Effector memory CD8-positive, alpha-beta T cell (primary cell): ENCODE measurements at regions not wholly inside any gene's neighbourhood (a gene's known extent, or its start where the extent isn't known, plus 50 kb on each side); places are given as distances from the start of the nearest gene placed in this dataset.

Experiments used
- ATAC-seq: fragments of 150-1000 bp; cut with Tn5 transposase; replicated peaks from 2 replicates; pipeline ENCODE4 v1.10.0; 2021; ENCODE audit warnings: mild to moderate bottlenecking, moderate library complexity
- DNase-seq, 3 experiments: peaks; one replicate each; pipeline ENCODE4 v3.0.0; 2021
- H3K27ac Mint-ChIP-seq, 2 donors: one replicate each; pipeline ENCODE4 v1.8.0; 2022; ENCODE audit warnings: mild to moderate bottlenecking in 2 of 2, mixed read lengths in 2 of 2, moderate library complexity in 2 of 2
- H3K27me3 Mint-ChIP-seq, 2 donors: one replicate each; pipeline ENCODE4 v1.8.0; 2022; ENCODE audit warnings: mixed read lengths in 2 of 2
- H3K36me3 Mint-ChIP-seq: one replicate; pipeline ENCODE4 v1.8.0; 2022; ENCODE audit warnings: mild to moderate bottlenecking, moderate library complexity, mixed read lengths; ENCODE audit not compliant: insufficient read depth
- H3K4me1 Mint-ChIP-seq, 2 donors: one replicate each; pipeline ENCODE4 v1.8.0; 2022; ENCODE audit warnings: low read depth in 2 of 2, mixed read lengths in 2 of 2
- H3K4me3 Mint-ChIP-seq, 2 donors: one replicate each; pipeline ENCODE4 v1.8.0; 2022; ENCODE audit warnings: mild to moderate bottlenecking in 2 of 2, mixed read lengths in 2 of 2, moderate library complexity in 2 of 2
- H3K9me3 Mint-ChIP-seq, 2 donors: one replicate each; pipeline ENCODE4 v1.8.0; 2022; ENCODE audit warnings: mixed read lengths in 2 of 2

DNA sequence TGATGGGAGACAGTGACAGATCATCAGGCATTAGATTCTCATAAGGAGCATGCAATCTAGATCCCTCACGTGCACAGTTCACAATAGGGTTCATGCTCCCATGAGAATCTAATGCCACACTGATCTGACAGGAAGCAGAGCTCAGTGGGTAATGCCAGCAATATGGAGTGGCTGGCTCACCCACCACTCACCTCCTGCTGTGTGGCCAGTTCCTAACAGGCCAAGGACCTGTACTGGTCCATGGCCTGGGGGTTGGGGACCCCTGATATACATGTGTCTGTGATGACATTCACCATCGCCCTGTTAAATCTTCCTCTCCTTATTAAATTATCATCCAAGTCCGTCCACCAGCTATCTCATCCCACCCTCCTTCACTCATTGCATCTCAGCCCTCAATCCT is 118.4 kb downstream of the TEX36 start:
- no peak overlapping the region for H3K27ac Mint-ChIP-seq
- H3K4me3 Mint-ChIP-seq, result no peak overlapping the region
- ATAC-seq (no peak), DNase-seq (no peak)
- H3K9me3 Mint-ChIP-seq, result peaks cover 0 to 8% of the 10 kb centered on the region in 2 donors
- peaks cover 42 to 47% of the 10 kb centered on the region in 2 donors for H3K27me3 Mint-ChIP-seq
- H3K4me1 Mint-ChIP-seq, result no peaks in the 10 kb centered on the region
- H3K36me3 Mint-ChIP-seq, result no peaks in the 10 kb centered on the region

DNA sequence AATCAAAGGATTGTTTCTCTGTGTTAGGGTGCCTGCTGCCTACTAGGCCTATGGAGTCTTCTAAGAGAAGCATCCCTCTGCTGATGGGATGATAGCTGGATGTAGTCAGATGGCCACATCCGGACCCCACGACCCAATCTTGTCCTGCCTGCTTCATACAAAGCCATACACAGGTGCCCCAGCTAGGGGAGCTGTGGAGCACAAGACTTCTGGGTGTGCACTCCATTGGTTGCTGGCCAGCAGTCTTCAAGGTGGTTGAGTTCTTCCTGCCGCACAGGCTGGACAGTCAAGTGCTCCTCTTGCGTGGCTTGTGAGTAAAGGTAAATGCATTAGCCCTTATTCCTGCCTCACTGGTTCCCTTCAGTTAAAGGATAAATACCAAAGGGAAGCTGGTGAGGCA is 120.2 kb downstream of the TEX36 start:
- Mint-ChIP-seq H3K27me3 (peaks cover 35 to 38% of the 10 kb centered on the region in 2 donors), H3K36me3 (no peaks in the 10 kb centered on the region), H3K4me3 (no peak overlapping the region), H3K9me3 (no peaks in the 10 kb centered on the region), H3K4me1 (peaks cover 0 to 6% of the 10 kb centered on the region in 2 donors), H3K27ac (no peak overlapping the region)
- ATAC-seq (no peak), DNase-seq (no peak)

DNA sequence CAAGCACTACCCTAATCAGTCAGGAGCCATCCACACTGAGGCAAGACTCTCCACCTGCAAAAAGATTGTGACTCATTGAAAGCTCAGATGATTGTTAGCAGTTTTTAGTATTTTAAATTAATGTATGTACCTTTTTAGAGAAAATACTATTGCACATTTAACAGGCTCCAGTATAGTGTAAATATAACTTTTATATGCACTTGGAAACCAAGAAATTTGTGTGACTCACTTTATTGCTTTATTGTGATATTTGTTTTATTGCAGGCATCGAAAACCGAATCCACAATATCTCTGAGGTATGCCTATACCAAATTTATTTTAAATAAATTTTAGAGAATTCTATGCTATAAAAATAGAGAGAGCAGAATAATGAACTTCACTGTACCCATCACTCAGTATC is 122.0 kb downstream of the TEX36 start:
- ATAC-seq (no peak), DNase-seq (no peak)
- Mint-ChIP-seq H3K9me3 (no peaks in the 10 kb centered on the region), H3K4me1 (peaks cover 0 to 6% of the 10 kb centered on the region in 2 donors), H3K4me3 (no peak overlapping the region), H3K27me3 (peaks cover 25 to 37% of the 10 kb centered on the region in 2 donors), H3K36me3 (no peaks in the 10 kb centered on the region), H3K27ac (no peak overlapping the region)

DNA sequence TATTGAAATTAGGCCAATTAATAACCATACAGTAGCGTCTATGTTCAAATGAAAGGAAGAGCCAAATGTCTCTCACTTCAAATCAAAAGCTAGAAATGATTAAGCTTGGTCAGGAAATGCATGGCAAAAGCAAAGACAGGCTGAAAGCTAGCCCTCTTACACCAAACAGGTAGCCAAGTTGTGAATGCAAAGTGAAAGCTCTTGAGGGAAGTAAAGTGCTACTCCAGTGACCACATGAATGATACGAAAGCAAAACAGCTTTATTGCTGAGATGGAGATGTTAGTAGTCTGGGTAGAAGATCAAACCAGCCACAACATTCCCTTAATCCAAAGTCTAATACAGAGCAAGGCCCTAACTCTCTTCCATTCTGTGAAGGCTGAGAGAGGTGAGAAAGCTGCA is 123.8 kb downstream of the TEX36 start:
- Mint-ChIP-seq H3K27ac (no peak overlapping the region), H3K9me3 (no peaks in the 10 kb centered on the region)

DNA sequence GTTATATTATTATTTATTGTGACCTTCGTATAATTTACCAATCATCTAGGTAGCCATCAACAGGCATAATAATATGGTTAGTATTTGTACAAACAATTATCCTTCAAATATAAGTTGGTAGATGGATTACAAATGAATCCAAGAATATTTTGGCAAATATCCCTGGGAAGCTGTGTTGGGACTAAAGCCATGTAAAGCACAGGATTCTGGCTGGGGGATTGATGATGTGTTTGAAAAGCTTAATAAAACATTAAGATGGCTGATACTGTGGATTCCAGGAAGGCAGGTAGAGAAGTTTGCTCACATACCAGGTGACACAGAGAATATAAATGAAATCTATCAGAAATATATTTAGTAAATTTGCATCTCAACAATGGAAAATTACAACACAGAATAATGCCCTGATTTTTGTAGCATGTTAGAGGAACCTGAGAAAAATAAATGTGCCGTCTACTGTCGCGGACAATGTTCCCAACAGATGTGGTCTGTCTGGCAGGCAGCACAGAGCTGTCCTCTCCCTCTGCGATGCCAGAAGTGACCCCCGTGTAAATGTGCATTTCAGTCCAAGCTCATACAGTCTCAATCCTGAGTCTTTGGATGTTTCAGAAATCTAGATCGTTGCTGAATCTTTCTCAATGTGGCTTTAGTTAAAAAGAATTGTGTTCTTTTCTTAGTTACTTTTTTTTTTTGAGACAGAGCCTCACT is 125.0 kb downstream of the TEX36 start:
- Mint-ChIP-seq H3K4me3 (no peak overlapping the region), H3K36me3 (no peaks in the 10 kb centered on the region)

More for the DNA sequence above, 123.8 kb downstream of the TEX36 start:
- no peaks in the 10 kb centered on the region for H3K36me3 Mint-ChIP-seq
- H3K4me1 Mint-ChIP-seq, result peaks cover 0 to 6% of the 10 kb centered on the region in 2 donors
- DNase-seq, result no peak
- H3K4me3 Mint-ChIP-seq, result no peak overlapping the region
- no peak for ATAC-seq
- H3K27me3 Mint-ChIP-seq, result peaks cover 26 to 35% of the 10 kb centered on the region in 2 donors

DNA sequence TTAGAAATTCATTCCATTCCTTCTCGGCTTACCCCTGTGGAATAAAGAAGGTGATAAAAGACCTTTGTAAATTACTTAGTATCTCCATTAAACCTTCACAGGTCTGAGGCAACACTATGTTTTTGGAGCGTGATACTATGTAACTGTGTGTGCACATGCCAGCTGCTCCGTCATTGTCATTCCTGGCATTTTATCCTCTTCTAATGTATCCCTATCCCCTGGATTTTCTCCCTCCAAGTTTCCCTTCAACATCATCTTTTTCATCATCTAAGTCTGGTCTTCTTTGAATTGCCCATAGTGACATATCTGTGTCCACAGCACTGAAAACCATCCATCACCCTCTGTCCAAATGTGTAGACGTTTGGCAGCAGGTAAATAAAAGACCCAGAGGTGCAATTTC is 125.7 kb downstream of the TEX36 start:
- ATAC-seq, result no peak
- Mint-ChIP-seq H3K27ac (no peak overlapping the region), H3K4me3 (no peak overlapping the region)

More for the DNA sequence above, 125.0 kb downstream of the TEX36 start:
- H3K27ac Mint-ChIP-seq, result no peak overlapping the region
- H3K9me3 Mint-ChIP-seq, result no peaks in the 10 kb centered on the region
- ATAC-seq (no peak), DNase-seq (no peak)
- peaks cover 0 to 6% of the 10 kb centered on the region in 2 donors for H3K4me1 Mint-ChIP-seq
- H3K27me3 Mint-ChIP-seq, result peaks cover 21 to 28% of the 10 kb centered on the region in 2 donors

DNA sequence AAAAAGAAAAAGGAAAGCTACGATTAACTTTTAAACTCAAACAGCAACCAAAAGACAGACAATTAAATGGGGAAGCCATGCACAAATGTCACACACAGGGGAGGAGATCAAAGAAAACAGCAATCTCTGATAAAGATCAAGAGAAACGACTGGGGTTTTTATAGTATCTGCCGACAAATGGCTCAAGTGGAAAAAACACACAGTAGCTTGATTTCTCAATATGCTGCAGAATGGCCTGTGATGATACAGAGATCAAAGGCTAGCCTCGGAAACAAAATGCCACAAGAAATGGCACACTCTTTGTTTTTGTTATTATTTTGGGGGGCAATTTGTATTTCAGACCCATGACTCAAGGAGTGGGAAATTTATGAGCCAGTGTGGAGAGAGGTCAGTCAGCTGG is 126.1 kb downstream of the TEX36 start:
- no peak for DNase-seq
- no peak overlapping the region for H3K4me3 Mint-ChIP-seq
- no peak overlapping the region for H3K27ac Mint-ChIP-seq
- no peaks in the 10 kb centered on the region for H3K9me3 Mint-ChIP-seq
- peaks cover 0 to 6% of the 10 kb centered on the region in 2 donors for H3K4me1 Mint-ChIP-seq
- H3K27me3 Mint-ChIP-seq, result peaks cover 21 to 28% of the 10 kb centered on the region in 2 donors
- no peaks in the 10 kb centered on the region for H3K36me3 Mint-ChIP-seq
- no peak for ATAC-seq

More for the DNA sequence above, 125.7 kb downstream of the TEX36 start:
- Mint-ChIP-seq H3K27me3 (peaks cover 21 to 28% of the 10 kb centered on the region in 2 donors), H3K36me3 (no peaks in the 10 kb centered on the region), H3K9me3 (no peaks in the 10 kb centered on the region), H3K4me1 (peaks cover 0 to 6% of the 10 kb centered on the region in 2 donors)
- DNase-seq, result no peak

DNA sequence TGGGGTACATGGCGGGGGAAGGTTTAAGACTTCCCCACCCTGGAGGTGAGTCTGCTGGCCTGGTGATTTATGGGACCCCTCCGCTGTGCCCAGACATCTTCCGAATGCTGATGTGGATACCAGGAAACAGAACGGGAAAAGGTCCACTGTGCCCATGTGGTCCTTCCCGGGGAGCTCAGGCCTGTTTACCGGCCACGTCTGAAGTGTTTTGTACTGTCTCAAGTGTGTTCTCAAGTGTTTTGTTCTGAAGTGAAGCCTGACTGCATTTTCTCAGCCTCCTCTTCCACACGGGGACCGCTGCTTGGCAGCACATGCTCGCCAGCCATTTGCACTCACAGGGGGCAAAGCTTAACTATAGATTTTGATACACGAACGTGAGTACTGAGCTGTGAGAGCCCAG is 127.2 kb downstream of the TEX36 start:
- no peak overlapping the region for H3K4me3 Mint-ChIP-seq
- H3K27me3 Mint-ChIP-seq, result peaks cover 21 to 28% of the 10 kb centered on the region in 2 donors
- H3K4me1 Mint-ChIP-seq, result peaks cover 0 to 6% of the 10 kb centered on the region in 2 donors
- H3K27ac Mint-ChIP-seq, result no peak overlapping the region
- DNase-seq (no peak), ATAC-seq (no peak)
- no peaks in the 10 kb centered on the region for H3K9me3 Mint-ChIP-seq
- H3K36me3 Mint-ChIP-seq, result no peaks in the 10 kb centered on the region

DNA sequence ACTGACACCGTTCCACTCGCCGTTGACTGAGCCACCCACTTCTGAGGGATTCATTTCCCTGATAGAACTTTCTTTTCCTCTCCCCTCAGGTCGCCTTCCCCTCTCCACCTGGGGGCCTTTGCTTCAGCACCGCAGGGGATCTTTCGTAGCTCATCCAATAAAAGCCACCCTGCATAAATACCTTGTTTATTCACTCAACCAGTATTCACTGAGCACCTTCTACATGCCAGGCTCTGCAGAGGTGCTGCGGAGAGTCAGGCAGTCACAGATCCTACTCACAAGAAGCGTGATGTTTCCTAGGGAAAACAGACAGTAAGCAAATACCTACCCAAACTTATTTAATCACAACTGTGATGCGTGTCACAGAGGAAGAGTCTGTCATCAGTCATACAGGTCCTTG is 127.7 kb downstream of the TEX36 start:
- Mint-ChIP-seq H3K9me3 (no peaks in the 10 kb centered on the region), H3K4me3 (no peak overlapping the region), H3K27me3 (peaks cover 21 to 28% of the 10 kb centered on the region in 2 donors), H3K27ac (no peak overlapping the region), H3K36me3 (no peaks in the 10 kb centered on the region), H3K4me1 (peaks cover 0 to 6% of the 10 kb centered on the region in 2 donors)
- DNase-seq, result no peak
- ATAC-seq, result no peak

DNA sequence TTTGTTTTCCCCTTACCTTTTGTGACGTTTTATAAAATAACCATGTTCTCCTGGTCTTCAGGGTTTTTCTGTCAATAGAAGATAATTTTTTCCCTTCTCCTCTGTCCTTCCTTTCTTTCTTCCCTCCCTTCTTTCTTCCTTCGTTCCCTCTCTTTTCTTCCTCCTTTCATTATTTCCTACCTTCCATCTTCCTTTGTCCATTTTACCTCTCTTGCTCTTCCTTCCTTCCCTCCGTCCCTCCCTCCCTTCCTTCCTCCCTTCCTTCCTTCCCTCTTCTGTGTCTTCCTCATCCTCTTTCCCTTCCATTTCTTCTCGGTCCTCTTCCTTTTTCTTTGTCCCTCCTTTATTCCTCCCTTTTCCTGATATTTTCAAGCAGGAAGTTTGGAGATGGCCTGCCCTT is 128.2 kb downstream of the TEX36 start:
- H3K36me3 Mint-ChIP-seq, result no peaks in the 10 kb centered on the region
- no peak overlapping the region for H3K27ac Mint-ChIP-seq
- ATAC-seq (no peak), DNase-seq (no peak)
- peaks cover 0 to 6% of the 10 kb centered on the region in 2 donors for H3K4me1 Mint-ChIP-seq
- peaks cover 21 to 28% of the 10 kb centered on the region in 2 donors for H3K27me3 Mint-ChIP-seq
- no peaks in the 10 kb centered on the region for H3K9me3 Mint-ChIP-seq
- no peak overlapping the region for H3K4me3 Mint-ChIP-seq

DNA sequence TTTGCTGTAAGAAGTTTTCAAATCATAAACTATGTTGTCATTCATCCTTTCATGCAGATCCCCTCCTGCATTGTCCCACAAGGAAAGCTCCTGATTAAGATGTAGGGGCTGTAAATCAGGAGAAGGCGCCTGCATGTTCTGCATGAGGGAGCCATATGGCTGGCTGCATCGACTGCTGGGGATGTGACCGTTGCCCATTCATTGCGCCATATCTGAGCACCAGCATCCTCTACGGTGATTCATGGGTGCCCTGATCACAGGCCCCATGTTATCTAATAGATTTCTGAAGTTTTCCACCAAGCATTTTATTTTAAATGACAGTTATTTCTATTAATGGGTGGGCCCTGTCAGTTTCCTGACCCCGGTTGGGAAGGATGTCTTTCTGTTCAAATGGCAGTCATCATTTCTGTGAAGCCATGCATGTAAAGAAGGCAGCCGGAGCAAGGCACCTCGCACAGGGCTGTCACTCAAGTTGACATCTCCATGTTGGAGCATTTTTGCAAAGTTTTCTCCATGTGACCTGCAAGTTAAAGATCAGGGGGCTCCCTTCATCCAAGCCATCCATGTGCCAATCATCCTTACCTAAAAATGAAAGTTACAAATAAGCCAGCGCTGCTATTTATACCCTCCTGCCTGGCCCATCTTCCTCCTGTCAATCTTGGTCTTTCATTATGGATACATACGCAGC is 128.8 kb downstream of the TEX36 start:
- no peak overlapping the region for H3K4me3 Mint-ChIP-seq
- H3K36me3 Mint-ChIP-seq, result no peaks in the 10 kb centered on the region
- H3K27me3 Mint-ChIP-seq, result peaks cover 21 to 28% of the 10 kb centered on the region in 2 donors
- peaks cover 0 to 3% of the 10 kb centered on the region in 2 donors for H3K4me1 Mint-ChIP-seq
- no peaks in the 10 kb centered on the region for H3K9me3 Mint-ChIP-seq
- ATAC-seq (no peak), DNase-seq (no peak)
- H3K27ac Mint-ChIP-seq, result no peak overlapping the region

DNA sequence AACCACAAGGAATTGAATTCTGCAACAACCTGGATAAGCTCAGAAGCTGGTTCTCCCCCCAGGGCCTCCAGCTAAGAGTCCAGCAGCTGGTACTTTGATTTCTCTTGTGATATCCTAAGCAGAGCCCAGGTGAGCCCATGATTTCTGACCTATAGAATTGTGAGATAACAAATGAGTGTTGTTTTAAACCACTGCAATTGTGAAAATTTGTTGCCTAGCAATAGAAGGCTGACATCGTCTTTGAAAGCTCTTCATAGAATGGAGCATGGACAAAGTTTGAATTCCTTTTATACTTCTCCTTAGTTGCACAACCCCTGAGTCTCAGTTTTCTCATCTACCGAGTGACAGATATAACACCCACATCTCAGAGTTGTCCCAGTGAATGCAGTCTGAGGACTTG is 129.9 kb downstream of the TEX36 start:
- Mint-ChIP-seq H3K4me3 (no peak overlapping the region), H3K9me3 (no peaks in the 10 kb centered on the region), H3K27me3 (peaks cover 21 to 28% of the 10 kb centered on the region in 2 donors), H3K36me3 (no peaks in the 10 kb centered on the region), H3K27ac (no peak overlapping the region), H3K4me1 (no peaks in the 10 kb centered on the region)
- DNase-seq (no peak), ATAC-seq (no peak)

DNA sequence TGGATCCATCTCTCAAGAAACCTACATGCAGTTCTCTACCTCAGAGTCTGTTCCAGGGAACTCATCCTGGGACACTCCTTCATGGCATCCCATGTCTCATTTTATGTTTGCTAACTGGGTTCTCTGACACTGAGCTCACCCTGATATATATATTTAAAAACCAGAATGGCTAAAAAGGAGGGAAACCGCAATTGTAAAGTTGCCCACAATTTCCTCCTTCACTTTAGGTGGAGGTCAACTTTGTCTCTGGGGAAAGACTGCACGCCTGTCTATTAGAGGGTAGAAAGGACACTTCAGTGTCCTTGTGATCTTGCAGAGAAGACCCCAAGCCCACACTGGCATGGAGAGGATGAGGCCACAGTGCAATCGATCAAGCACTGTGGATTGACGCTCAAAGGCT is 131.7 kb downstream of the TEX36 start:
- no peak for DNase-seq
- Mint-ChIP-seq H3K27me3 (peaks cover 14 to 15% of the 10 kb centered on the region in 2 donors), H3K36me3 (no peaks in the 10 kb centered on the region), H3K9me3 (no peaks in the 10 kb centered on the region), H3K4me3 (no peak overlapping the region), H3K4me1 (no peaks in the 10 kb centered on the region), H3K27ac (no peak overlapping the region)
- ATAC-seq, result no peak

DNA sequence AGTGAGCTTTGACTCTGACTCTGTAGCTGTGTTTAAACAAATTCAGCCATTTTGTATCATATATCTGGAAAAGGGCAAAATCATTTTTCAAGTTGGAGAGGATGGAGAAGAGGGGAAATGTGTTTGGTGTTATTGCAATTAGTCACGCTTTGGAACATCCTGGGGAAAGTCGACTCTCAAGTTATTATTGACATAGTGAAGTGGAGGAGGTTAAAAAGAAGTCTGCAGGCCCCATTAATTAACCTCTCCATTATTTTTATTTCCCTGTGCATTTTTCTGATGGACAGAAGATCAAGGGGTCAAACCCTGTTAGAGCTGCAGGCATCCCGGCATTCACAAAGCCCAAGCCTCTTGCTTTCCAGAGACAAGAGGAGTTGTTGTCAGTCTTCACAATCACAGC is 132.6 kb downstream of the TEX36 start:
- Mint-ChIP-seq H3K4me1 (no peaks in the 10 kb centered on the region), H3K36me3 (no peaks in the 10 kb centered on the region), H3K27me3 (peaks cover 13 to 15% of the 10 kb centered on the region in 2 donors), H3K4me3 (no peak overlapping the region), H3K27ac (no peak overlapping the region), H3K9me3 (no peaks in the 10 kb centered on the region)
- DNase-seq (no peak), ATAC-seq (no peak)
